Astrocyte (in vitro differentiated cells and primary cell): ENCODE measurements at regions not wholly inside any gene's neighbourhood (a gene's known extent, or its start where the extent isn't known, plus 50 kb on each side); places are given as distances from the start of the nearest gene placed in this dataset.

Experiments used
- CTCF ChIP-seq: IDR thresholded peaks from 2 replicates; pipeline ENCODE4 v1.5.1; 2011; ENCODE audit warnings: low read depth, mild to moderate bottlenecking, inconsistent platforms, low read length, moderate library complexity; ENCODE audit not compliant: insufficient read depth
- EZH2 ChIP-seq: IDR thresholded peaks from 2 replicates; pipeline ENCODE4 v1.6.1; 2012; ENCODE audit warnings: mild to moderate bottlenecking, low read length, inconsistent platforms; ENCODE audit not compliant: insufficient read depth

GRCh38 chr1:189103956-189104355, 1373.7 kb downstream of the BRINP3 start:
- TF ChIP-seq CTCF (no peak), EZH2 (no peak)
